ENCODE measurements at regions not wholly inside any gene's neighbourhood (a gene's known extent, or its start where the extent isn't known, plus 50 kb on each side); places are given as distances from the start of the nearest gene placed in this dataset.

GRCh38 chr5:107241841-107242240, 428.9 kb downstream of the EFNA5 start:
- TF ChIP-seq, protein P1, sequence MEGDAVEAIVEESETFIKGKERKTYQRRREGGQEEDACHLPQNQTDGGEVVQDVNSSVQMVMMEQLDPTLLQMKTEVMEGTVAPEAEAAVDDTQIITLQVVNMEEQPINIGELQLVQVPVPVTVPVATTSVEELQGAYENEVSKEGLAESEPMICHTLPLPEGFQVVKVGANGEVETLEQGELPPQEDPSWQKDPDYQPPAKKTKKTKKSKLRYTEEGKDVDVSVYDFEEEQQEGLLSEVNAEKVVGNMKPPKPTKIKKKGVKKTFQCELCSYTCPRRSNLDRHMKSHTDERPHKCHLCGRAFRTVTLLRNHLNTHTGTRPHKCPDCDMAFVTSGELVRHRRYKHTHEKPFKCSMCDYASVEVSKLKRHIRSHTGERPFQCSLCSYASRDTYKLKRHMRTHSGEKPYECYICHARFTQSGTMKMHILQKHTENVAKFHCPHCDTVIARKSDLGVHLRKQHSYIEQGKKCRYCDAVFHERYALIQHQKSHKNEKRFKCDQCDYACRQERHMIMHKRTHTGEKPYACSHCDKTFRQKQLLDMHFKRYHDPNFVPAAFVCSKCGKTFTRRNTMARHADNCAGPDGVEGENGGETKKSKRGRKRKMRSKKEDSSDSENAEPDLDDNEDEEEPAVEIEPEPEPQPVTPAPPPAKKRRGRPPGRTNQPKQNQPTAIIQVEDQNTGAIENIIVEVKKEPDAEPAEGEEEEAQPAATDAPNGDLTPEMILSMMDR (IDR thresholded peaks at IDR 0.05), result no peak
- TF ChIP-seq POLR2A (IDR thresholded peaks at IDR 0.05), result no peak

Data from right lobe of liver (tissue), 4 donors.